Fibroblast of lung (primary cell): ENCODE measurements at regions not wholly inside any gene's neighbourhood (a gene's known extent, or its start where the extent isn't known, plus 50 kb on each side); places are given as distances from the start of the nearest gene placed in this dataset.

ENCODE experiments used
- DNase-seq, 2 donors: peaks; one replicate each; pipeline versions ENCODE4 v3.0.0 to v3.0.0-alpha.2; 2010; ENCODE audit warnings: low read depth in 2 of 2
- H2AFZ ChIP-seq: 2 replicates; pipeline ENCODE4 v1.5.1; 2012; ENCODE audit warnings: low read length, control low read depth, inconsistent platforms
- H3K27ac ChIP-seq: 2 replicates; pipeline ENCODE4 v1.5.1; 2011; ENCODE audit warnings: low read length, control low read depth; ENCODE audit not compliant: insufficient read depth
- H3K27me3 ChIP-seq: 2 replicates; pipeline ENCODE4 v1.5.1; 2011; ENCODE audit warnings: mild to moderate bottlenecking, low read length; ENCODE audit not compliant: control insufficient read depth, insufficient read depth
- H3K36me3 ChIP-seq: 2 replicates; pipeline ENCODE4 v1.5.1; 2011; ENCODE audit warnings: low read length; ENCODE audit not compliant: control insufficient read depth, insufficient read depth
- H3K4me1 ChIP-seq: 2 replicates; pipeline ENCODE4 v1.5.1; 2011; ENCODE audit warnings: low read length; ENCODE audit not compliant: control insufficient read depth, insufficient read depth; ENCODE audit errors: extremely low read depth
- H3K4me2 ChIP-seq: 2 replicates; pipeline ENCODE4 v1.5.1; 2011; ENCODE audit warnings: low read length, control low read depth; ENCODE audit not compliant: insufficient read depth; ENCODE audit errors: extremely low read depth
- H3K4me3 ChIP-seq, 4 experiments: fragments of 200-600 bp in 1 of 4; sonication (generic) in 1 of 4; replicated peaks in 1 of 4; 2 replicates each; pipeline ENCODE4 v1.5.1; 2011 to 2016; ENCODE audit warnings: low read length in 4 of 4, low read depth in 3 of 4, mild to moderate bottlenecking in 3 of 4, control low read depth in 2 of 4, inconsistent platforms in 1 of 4, mixed read lengths in 1 of 4; ENCODE audit not compliant: insufficient read depth in 1 of 4; ENCODE audit errors: control extremely low read depth in 1 of 4
- H3K79me2 ChIP-seq: 2 replicates; pipeline ENCODE4 v1.5.1; 2012; ENCODE audit warnings: mild to moderate bottlenecking, low read length, inconsistent platforms; ENCODE audit not compliant: control insufficient read depth, insufficient read depth
- H3K9ac ChIP-seq: 2 replicates; pipeline ENCODE4 v1.5.1; 2011; ENCODE audit warnings: mild to moderate bottlenecking, low read length, control low read depth; ENCODE audit not compliant: insufficient read depth
- H3K9me3 ChIP-seq: 2 replicates; pipeline ENCODE4 v1.5.1; 2012; ENCODE audit warnings: low read depth, low read length; ENCODE audit not compliant: control insufficient read depth, insufficient read depth
- H4K20me1 ChIP-seq: 2 replicates; pipeline ENCODE4 v1.5.1; 2011; ENCODE audit warnings: low read length; ENCODE audit not compliant: control insufficient read depth, insufficient read depth; ENCODE audit errors: extremely low read depth
- EZH2 ChIP-seq: IDR thresholded peaks from 2 replicates; pipeline ENCODE4 v1.5.1; 2012; ENCODE audit warnings: low read length, control low read depth, mild to moderate bottlenecking; ENCODE audit errors: missing control alignments
- TF ChIP-seq, protein P1 (sequence below), 2 donors: IDR thresholded peaks in 1 of 2; conservative IDR thresholded peaks in 1 of 2; 1 replicate in 1 of 2; 2 replicates in 1 of 2; pipeline ENCODE4 v1.5.1; 2011 to 2012; ENCODE audit warnings: low read length in 2 of 2, control low read depth in 1 of 2, inconsistent platforms in 1 of 2, low read depth in 1 of 2, mild to moderate bottlenecking in 1 of 2

DNA sequence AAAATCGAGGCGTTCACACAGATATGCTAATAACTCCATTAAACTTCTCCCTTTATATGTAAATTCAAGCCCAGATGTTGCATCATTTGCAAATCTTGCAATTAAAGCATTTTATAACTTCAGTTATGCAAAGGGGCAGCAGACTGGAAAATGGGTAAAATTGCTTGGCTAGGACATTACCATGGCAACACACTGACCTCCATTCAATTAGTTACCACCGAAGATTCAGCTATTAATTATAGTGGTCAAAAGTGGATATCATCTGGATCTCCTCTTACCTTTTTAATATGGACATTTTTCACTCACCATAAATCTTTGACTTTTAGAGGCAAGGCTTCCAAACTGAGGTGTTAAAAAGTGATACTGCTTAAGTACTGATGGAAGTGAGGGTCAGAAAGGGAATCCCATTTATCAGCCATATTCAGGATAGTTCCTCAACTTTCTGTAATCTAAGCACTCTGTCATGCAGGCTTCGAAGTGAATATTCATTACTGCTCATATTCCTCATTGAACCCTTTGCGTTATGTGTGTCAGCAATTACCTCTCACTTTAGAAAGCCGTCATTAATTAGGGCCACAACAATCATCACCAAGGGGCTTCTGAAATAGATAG is 386.2 kb upstream of the ROBO2 start:
- no peaks in the 10 kb centered on the region for H3K79me2 ChIP-seq
- H3K9ac ChIP-seq = no peak overlapping the region
- H2AFZ ChIP-seq = no peak overlapping the region
- no peaks in the 10 kb centered on the region for H3K27me3 ChIP-seq
- H3K9me3 ChIP-seq = no peaks in the 10 kb centered on the region
- no peak overlapping the region for H3K4me2 ChIP-seq
- no peak for DNase-seq
- no peaks in the 10 kb centered on the region for H3K36me3 ChIP-seq
- no peak overlapping the region for H3K4me3 ChIP-seq
- H3K4me1 ChIP-seq = no peaks in the 10 kb centered on the region
- H3K27ac ChIP-seq = no peak overlapping the region
- H4K20me1 ChIP-seq = no peaks in the 10 kb centered on the region
- TF ChIP-seq, protein P1, sequence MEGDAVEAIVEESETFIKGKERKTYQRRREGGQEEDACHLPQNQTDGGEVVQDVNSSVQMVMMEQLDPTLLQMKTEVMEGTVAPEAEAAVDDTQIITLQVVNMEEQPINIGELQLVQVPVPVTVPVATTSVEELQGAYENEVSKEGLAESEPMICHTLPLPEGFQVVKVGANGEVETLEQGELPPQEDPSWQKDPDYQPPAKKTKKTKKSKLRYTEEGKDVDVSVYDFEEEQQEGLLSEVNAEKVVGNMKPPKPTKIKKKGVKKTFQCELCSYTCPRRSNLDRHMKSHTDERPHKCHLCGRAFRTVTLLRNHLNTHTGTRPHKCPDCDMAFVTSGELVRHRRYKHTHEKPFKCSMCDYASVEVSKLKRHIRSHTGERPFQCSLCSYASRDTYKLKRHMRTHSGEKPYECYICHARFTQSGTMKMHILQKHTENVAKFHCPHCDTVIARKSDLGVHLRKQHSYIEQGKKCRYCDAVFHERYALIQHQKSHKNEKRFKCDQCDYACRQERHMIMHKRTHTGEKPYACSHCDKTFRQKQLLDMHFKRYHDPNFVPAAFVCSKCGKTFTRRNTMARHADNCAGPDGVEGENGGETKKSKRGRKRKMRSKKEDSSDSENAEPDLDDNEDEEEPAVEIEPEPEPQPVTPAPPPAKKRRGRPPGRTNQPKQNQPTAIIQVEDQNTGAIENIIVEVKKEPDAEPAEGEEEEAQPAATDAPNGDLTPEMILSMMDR (conservative IDR thresholded peaks at IDR 0.05 in 1 of 2, IDR thresholded peaks at IDR 0.05 in 1 of 2; ENCODE audit: low read depth in 1 of 2, low read length in 2 of 2) = no peak
- no peak for TF ChIP-seq EZH2

- H3K4me3 ChIP-seq = no peak overlapping the region
- no peak overlapping the region for H3K4me2 ChIP-seq
- H3K36me3 ChIP-seq = no peaks in the 10 kb centered on the region
- no peaks in the 10 kb centered on the region for H4K20me1 ChIP-seq
- no peaks in the 10 kb centered on the region for H3K9me3 ChIP-seq
- no peak overlapping the region for H2AFZ ChIP-seq
- H3K9ac ChIP-seq = no peak overlapping the region
- H3K4me1 ChIP-seq = no peaks in the 10 kb centered on the region
- H3K27ac ChIP-seq = no peak overlapping the region
- H3K79me2 ChIP-seq = no peaks in the 10 kb centered on the region
- DNase-seq = no peak
- TF ChIP-seq, protein P1 (conservative IDR thresholded peaks at IDR 0.05 in 1 of 2, IDR thresholded peaks at IDR 0.05 in 1 of 2; ENCODE audit: low read depth in 1 of 2, low read length in 2 of 2) = no peak
- TF ChIP-seq EZH2 = no peak
- H3K27me3 ChIP-seq = no peaks in the 10 kb centered on the region
These were observed 383.3 kb upstream of the ROBO2 start for GRCh38 chr3:76656531-76657070.

GRCh38 chr3:76657909-76658308 is 382.0 kb upstream of the ROBO2 start:
- Histone ChIP-seq H3K4me3 (no peak overlapping the region), H3K79me2 (no peaks in the 10 kb centered on the region), H3K27me3 (no peaks in the 10 kb centered on the region), H2AFZ (no peak overlapping the region), H4K20me1 (no peaks in the 10 kb centered on the region), H3K36me3 (no peaks in the 10 kb centered on the region), H3K9ac (no peak overlapping the region), H3K4me2 (no peak overlapping the region), H3K9me3 (no peaks in the 10 kb centered on the region), H3K4me1 (no peaks in the 10 kb centered on the region), H3K27ac (no peak overlapping the region)
- TF ChIP-seq, protein P1 (conservative IDR thresholded peaks at IDR 0.05 in 1 of 2, IDR thresholded peaks at IDR 0.05 in 1 of 2; ENCODE audit: low read depth in 1 of 2, low read length in 2 of 2) = no peak
- no peak for TF ChIP-seq EZH2
- no peak for DNase-seq
